ENCODE measurements at regions not wholly inside any gene's neighbourhood (a gene's known extent, or its start where the extent isn't known, plus 50 kb on each side); places are given as distances from the start of the nearest gene placed in this dataset.

DNA sequence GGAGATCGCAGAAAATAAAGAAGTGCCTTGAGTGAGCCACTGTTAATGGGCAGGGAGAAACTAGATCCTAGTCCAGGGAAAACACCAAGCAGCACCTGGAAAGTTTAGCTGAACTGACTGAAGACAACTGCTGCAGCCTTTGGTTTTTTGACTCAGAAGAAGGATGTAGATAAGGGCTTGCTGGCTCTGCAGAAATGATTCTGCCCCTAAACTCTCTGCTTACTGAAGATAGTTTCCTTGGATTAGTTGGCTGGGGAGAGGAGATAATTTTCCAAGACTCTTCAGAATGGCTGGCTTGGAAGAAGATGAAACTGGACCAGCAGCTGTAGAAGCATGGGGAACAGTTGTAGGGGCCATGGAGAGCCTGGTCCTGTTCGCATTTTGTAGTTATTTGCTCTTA lies 471.8 kb downstream of the KDM4C start:
- no peak for DNase-seq

DNA sequence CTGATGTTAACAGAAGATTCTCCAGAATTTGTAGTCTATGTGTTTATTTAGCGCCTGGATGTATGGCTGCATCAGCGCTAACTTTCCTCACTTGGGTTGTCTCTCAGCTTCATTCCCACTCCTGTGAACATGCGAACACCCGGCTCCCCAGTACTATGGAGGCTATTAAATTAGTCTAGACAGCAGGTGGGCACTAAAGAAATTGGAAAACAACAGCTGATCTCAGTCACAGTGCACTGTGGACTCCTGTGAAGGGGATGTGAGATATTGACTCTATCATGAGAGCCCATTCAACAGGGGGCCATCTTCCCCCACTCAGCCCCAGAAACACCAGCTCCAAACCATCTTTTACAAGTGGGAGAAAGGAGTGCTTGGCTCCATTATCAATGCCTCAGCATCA lies 471.0 kb downstream of the KDM4C start:
- DNase-seq, result no peak

DNA sequence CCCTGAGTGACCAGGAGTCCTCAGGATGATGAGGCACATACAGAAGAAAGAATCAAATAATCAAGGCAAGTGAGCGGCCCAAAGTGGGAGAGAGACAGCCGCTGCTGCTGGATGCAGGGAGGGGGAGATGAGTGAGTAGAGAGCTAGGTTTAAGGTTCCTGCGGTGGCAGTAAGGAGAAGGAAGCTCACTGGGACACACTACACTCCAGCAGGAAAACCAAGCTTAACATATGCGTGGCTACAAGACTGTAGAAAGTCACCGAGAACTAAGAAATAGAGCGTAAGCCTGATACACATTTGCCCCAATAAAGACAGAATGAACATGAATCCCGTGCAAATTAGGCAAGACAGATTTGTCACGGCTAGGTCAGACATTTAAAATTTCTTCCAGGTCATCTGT lies 470.2 kb downstream of the KDM4C start:
- DNase-seq, result no peak

- DNase-seq, result no peak
These were observed 468.4 kb downstream of the KDM4C start for GRCh38 chr9:7226007-7226640.

All from NCI-H748 treated with DMSO at 0.1 percent for 48 hours (cell line).